SU-DHL-6 (cell line): ENCODE measurements at regions not wholly inside any gene's neighbourhood (a gene's known extent, or its start where the extent isn't known, plus 50 kb on each side); places are given as distances from the start of the nearest gene placed in this dataset.
"Not testable (repeated sequence)": the region's sequence is repeated elsewhere in the genome, so short reads cannot be mapped to it uniquely, and the experiment has no call there.

ENCODE experiments used
- EZH2phosphoT487 ChIP-seq: fragments of 200-600 bp; sonication (generic), shearing (Covaris generic); conservative IDR thresholded peaks from 2 replicates; pipeline ENCODE4 v1.6.1; 2018; ENCODE audit warnings: mild to moderate bottlenecking, antibody characterized with exemption, low read length, moderate library complexity, mixed read lengths
- TF ChIP-seq, protein P1 (sequence below): fragments of 200-600 bp; sonication (generic); IDR thresholded peaks from one replicate; pipeline ENCODE4 v1.5.1; 2017; ENCODE audit warnings: antibody characterized with exemption, mild to moderate bottlenecking, low read length, moderate library complexity; ENCODE audit not compliant: insufficient read depth, poor library complexity, severe bottlenecking

DNA sequence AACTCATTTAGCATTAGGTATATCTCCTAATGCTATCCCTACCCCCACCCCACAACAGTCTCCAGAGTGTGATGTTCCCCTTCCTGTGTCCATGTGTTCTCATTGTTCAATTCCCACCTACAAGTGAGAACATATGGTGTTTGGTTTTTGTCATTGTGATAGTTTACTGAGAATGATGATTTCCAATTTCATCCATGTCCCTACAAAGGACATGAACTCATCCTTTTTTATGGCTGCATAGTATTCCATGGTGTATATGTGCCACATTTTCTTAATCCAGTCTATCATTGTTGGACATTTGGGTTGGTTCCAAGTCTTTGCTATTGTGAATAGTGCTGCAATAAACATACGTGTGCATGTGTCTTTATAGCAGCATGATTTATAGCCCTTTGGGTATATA, 389.8 kb downstream of the MAGEE1 start:
- TF ChIP-seq, protein P1, sequence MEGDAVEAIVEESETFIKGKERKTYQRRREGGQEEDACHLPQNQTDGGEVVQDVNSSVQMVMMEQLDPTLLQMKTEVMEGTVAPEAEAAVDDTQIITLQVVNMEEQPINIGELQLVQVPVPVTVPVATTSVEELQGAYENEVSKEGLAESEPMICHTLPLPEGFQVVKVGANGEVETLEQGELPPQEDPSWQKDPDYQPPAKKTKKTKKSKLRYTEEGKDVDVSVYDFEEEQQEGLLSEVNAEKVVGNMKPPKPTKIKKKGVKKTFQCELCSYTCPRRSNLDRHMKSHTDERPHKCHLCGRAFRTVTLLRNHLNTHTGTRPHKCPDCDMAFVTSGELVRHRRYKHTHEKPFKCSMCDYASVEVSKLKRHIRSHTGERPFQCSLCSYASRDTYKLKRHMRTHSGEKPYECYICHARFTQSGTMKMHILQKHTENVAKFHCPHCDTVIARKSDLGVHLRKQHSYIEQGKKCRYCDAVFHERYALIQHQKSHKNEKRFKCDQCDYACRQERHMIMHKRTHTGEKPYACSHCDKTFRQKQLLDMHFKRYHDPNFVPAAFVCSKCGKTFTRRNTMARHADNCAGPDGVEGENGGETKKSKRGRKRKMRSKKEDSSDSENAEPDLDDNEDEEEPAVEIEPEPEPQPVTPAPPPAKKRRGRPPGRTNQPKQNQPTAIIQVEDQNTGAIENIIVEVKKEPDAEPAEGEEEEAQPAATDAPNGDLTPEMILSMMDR, result not testable (repeated sequence)
- not testable (repeated sequence) for TF ChIP-seq EZH2phosphoT487
